GM10266 (cell line): ENCODE measurements at regions not wholly inside any gene's neighbourhood (a gene's known extent, or its start where the extent isn't known, plus 50 kb on each side); places are given as distances from the start of the nearest gene placed in this dataset.
"Not testable (repeated sequence)": the region's sequence is repeated elsewhere in the genome, so short reads cannot be mapped to it uniquely, and the experiment has no call there.

Source experiments
- DNase-seq: peaks from one replicate; pipeline ENCODE4 v3.0.0; 2012; ENCODE audit errors: extremely low spot score
- TF ChIP-seq, protein P1 (sequence below): IDR thresholded peaks from 2 replicates; pipeline ENCODE4 v1.5.1; 2012; ENCODE audit warnings: mild to moderate bottlenecking, low read depth; ENCODE audit not compliant: control insufficient read depth, insufficient read depth; ENCODE audit errors: missing control alignments

DNA sequence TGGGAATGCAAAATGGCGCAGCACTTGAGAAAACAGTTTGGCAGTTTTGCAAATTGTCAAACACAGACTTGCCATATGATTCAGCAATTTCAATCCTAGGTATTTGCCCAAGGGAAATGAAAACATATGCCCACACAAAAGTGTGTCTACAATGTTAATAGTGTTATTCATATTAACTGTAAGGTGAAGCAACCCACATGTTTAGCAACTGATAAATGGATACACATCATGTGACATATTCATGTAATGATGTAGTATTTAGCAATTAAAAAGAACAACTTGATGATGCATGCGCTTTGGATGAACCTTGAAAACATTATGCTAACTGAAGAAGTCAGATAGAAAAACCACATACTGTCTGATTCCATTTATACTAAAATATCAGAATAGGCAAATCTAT lies 539.0 kb upstream of the PPP2R3A start:
- TF ChIP-seq, protein P1, sequence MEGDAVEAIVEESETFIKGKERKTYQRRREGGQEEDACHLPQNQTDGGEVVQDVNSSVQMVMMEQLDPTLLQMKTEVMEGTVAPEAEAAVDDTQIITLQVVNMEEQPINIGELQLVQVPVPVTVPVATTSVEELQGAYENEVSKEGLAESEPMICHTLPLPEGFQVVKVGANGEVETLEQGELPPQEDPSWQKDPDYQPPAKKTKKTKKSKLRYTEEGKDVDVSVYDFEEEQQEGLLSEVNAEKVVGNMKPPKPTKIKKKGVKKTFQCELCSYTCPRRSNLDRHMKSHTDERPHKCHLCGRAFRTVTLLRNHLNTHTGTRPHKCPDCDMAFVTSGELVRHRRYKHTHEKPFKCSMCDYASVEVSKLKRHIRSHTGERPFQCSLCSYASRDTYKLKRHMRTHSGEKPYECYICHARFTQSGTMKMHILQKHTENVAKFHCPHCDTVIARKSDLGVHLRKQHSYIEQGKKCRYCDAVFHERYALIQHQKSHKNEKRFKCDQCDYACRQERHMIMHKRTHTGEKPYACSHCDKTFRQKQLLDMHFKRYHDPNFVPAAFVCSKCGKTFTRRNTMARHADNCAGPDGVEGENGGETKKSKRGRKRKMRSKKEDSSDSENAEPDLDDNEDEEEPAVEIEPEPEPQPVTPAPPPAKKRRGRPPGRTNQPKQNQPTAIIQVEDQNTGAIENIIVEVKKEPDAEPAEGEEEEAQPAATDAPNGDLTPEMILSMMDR, result no peak
- no peak for DNase-seq

DNA sequence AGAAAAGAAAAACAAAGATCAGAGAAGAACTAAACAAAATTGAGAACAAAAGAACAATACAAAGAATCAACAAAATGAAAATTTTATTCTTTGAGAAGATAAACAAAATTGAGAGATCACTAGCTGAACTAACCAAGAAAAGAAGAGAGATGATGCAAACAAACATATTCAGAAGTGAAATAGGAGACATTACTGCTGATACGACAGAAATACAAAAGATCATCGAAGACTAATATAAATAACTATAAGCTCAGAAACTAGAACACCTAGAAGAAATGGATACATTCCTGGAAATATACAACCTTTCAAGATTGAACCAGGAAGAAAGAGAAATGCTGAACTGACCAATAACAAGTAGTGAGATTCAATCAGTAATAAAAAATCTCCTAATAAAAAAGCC lies 533.1 kb upstream of the PPP2R3A start:
- DNase-seq, result no peak
- TF ChIP-seq, protein P1, result no peak

GRCh38 chr3:135438889-135439597 lies 526.5 kb upstream of the PPP2R3A start:
- DNase-seq, result not testable (repeated sequence)

DNA sequence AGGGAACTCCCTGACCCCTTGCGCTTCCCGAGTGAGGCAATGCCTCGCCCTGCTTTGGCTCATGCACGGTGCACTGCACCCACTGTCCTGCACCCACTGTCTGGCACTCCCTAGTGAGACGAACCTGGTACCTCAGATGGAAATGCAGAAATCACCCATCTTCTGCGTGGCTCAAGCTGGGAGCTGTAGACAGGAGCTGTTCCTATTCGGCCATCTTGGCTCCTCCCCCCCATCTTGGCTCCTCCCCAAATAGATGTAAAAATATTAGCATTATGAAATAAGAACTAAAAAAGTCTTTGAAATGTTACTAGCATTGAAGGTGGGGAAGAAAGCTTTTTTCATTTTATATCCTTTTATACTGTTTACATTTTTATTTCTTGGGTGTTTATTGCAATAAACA lies 525.9 kb upstream of the PPP2R3A start:
- not testable (repeated sequence) for DNase-seq

GRCh38 chr3:135440233-135440632 lies 525.3 kb upstream of the PPP2R3A start:
- TF ChIP-seq, protein P1, result no peak
- DNase-seq, result no peak

DNA sequence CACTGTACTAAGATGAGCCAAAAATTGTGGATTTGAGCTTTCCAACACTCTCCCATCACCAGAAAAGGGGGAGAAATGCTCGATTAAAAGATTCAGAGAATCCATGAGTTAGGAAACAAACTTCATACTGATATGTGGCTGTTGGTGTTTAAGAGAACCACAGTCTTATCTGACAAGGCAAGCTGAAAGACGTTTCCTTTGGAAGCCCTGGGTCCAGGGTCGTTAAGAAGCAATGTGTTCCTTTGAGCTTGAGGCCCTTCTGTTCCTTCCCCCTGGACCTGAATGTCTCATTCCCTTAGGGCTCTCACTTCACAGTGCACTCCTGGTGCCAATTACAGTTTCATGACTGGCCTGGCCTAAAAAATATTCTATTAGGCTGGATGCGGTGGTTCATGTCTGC lies 524.8 kb upstream of the PPP2R3A start:
- no peak for DNase-seq
- TF ChIP-seq, protein P1, result no peak

DNA sequence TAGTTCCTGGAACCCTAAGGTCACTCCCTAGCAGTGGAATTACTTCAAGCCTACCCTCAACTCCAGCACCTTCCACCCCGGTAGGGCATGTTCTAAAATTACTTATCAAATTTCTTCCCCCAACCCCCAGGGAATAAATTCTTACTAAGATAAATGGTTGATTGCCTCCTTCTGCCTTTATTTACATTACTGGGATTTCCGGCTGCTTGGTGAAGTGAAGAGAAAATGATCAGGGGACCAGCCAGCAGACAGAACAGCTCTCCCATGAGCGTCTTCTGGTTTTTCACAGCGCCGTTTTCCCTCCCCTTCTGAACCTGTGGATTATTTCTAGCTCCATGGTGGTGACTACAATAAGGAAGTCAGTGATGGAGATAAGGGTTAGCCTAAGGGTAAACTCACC lies 521.5 kb upstream of the PPP2R3A start:
- DNase-seq, result no peak
- TF ChIP-seq, protein P1, result no peak

GRCh38 chr3:135447483-135447882 lies 518.0 kb upstream of the PPP2R3A start:
- TF ChIP-seq, protein P1, result no peak
- DNase-seq, result no peak
